K562 (cell line): ENCODE measurements at regions not wholly inside any gene's neighbourhood (a gene's known extent, or its start where the extent isn't known, plus 50 kb on each side); places are given as distances from the start of the nearest gene placed in this dataset.

Experiments
- ATAC-seq: fragments of 200-7000 bp; cut with Tn5 transposase; 3 replicates; pipeline ENCODE4 v1.9.1; 2020; ENCODE audit warnings: moderate library complexity
- BruUV-seq: library from RNA; stranded (reverse); fragments of 400-500 nt; replicated peaks from 2 replicates; lab custom pipeline; 2021; lab: Mats Ljungman, UMichigan
- CTCF ChIA-PET: fragments of 300-600 bp; formaldehyde crosslinking; extraction: SDS; loops from one replicate; lab custom pipeline; 2021; ENCODE audit warnings: low intra/inter-chr PET ratio; lab: Yijun Ruan, JAX
- POLR2A ChIA-PET: fragments of 300-600, 350-650 bp; sonication (Branson Sonifier 250); formaldehyde crosslinking; extraction: SDS; loops from one replicate; lab custom pipeline; 2021; ENCODE audit warnings: antibody characterized with exemption, inconsistent platforms; lab: Yijun Ruan, JAX
- DNase-seq, 4 experiments: peaks; one replicate each; pipeline versions ENCODE4 v3.0.0 to v3.0.0-alpha.2; 2011 to 2018; ENCODE audit warnings: low spot score in 3 of 4, mixed read lengths in 3 of 4; ENCODE audit errors: extremely low read depth in 1 of 4
- FAIRE-seq: peaks from 2 replicates; lab custom pipeline; 2011; peaks lifted over from hg19 to GRCh38; lab: Jason Lieb, UNC
- H2AFZ ChIP-seq: 2 replicates; pipeline ENCODE4 v1.6.0; 2011; ENCODE audit warnings: low read depth, low read length, control low read depth, inconsistent platforms
- H3K27ac ChIP-seq: fragments of 200-600 bp; 3 replicates; pipeline ENCODE4 v1.8.0; 2011; ENCODE audit warnings: low read depth, mild to moderate bottlenecking, control low read depth, inconsistent platforms, low read length, moderate library complexity, mixed read lengths; ENCODE audit errors: extremely low read depth
- H3K27me3 ChIP-seq, 2 experiments: fragments of 300-600 bp in 1 of 2; 2 replicates in 1 of 2; 3 replicates in 1 of 2; pipeline versions ENCODE4 v1.6.0 to v1.8.0; 2011; ENCODE audit warnings: inconsistent platforms in 2 of 2, low read length in 2 of 2, mild to moderate bottlenecking in 1 of 2, mixed read lengths in 1 of 2, moderate library complexity in 1 of 2; ENCODE audit not compliant: control insufficient read depth in 2 of 2, insufficient read depth in 2 of 2
- H3K36me3 ChIP-seq: fragments of 300-600 bp; 3 replicates; pipeline ENCODE4 v1.8.0; 2011; ENCODE audit warnings: mild to moderate bottlenecking, low read length, inconsistent platforms; ENCODE audit not compliant: control insufficient read depth, insufficient read depth
- H3K4me1 ChIP-seq, 2 experiments: fragments of 200-600 bp in 1 of 2; replicated peaks in 1 of 2; 2 replicates in 1 of 2; 3 replicates in 1 of 2; pipeline versions ENCODE4 v1.5.1 to v1.8.0; 2011; ENCODE audit warnings: inconsistent platforms in 2 of 2, low read length in 2 of 2, mild to moderate bottlenecking in 1 of 2, mixed read lengths in 1 of 2, moderate library complexity in 1 of 2; ENCODE audit not compliant: control insufficient read depth in 2 of 2, insufficient read depth in 2 of 2
- H3K4me2 ChIP-seq: 2 replicates; pipeline ENCODE4 v1.6.1; 2011; ENCODE audit warnings: low read length, control low read depth, inconsistent platforms, mixed read lengths; ENCODE audit not compliant: insufficient read depth
- H3K4me3 ChIP-seq: fragments of 200-600 bp; sonication (generic), shearing (Covaris generic); 2 replicates; pipeline ENCODE4 v1.5.1; 2016; ENCODE audit warnings: control low read depth, inconsistent platforms
- H3K79me2 ChIP-seq: fragments of 200-600 bp; 3 replicates; pipeline ENCODE4 v1.8.0; 2011; ENCODE audit warnings: low read length, inconsistent platforms; ENCODE audit not compliant: control insufficient read depth, insufficient read depth
- H3K9ac ChIP-seq, 2 experiments: 2 replicates each; pipeline versions ENCODE4 v1.6.0 to v1.6.1; 2011; ENCODE audit warnings: low read depth in 2 of 2, low read length in 2 of 2, control low read depth in 1 of 2, inconsistent platforms in 1 of 2, mild to moderate bottlenecking in 1 of 2, mixed read lengths in 1 of 2; ENCODE audit not compliant: insufficient read depth in 1 of 2
- H3K9me1 ChIP-seq: one replicate; pipeline ENCODE4 v1.6.0; 2011; ENCODE audit warnings: inconsistent platforms, mild to moderate bottlenecking, low read length, moderate library complexity; ENCODE audit not compliant: control insufficient read depth, insufficient read depth
- H3K9me3 ChIP-seq: replicated peaks from 2 replicates; pipeline ENCODE4 v1.5.1; 2011; ENCODE audit warnings: low read depth, low read length, inconsistent platforms; ENCODE audit not compliant: control insufficient read depth, insufficient read depth
- H4K20me1 ChIP-seq: replicated peaks from 2 replicates; pipeline ENCODE4 v1.6.1; 2011; ENCODE audit warnings: low read length, inconsistent platforms, mixed read lengths; ENCODE audit not compliant: control insufficient read depth, insufficient read depth
- ELF4 ChIP-seq: fragments of 450-650 bp; formaldehyde crosslinking; IDR thresholded peaks from 2 replicates; pipeline ENCODE4 v1.4.0; 2022; ENCODE audit warnings: missing genetic modification characterization
- ETV1 ChIP-seq: fragments of 450-650 bp; conservative IDR thresholded peaks from 2 replicates; pipeline ENCODE4 v1.6.1; 2016; ENCODE audit warnings: missing genetic modification characterization, control low read depth, low read depth, missing compliant biosample characterization
- IRF2 ChIP-seq: sonication (generic); formaldehyde crosslinking; IDR thresholded peaks from 2 replicates; pipeline ENCODE4 v1.8.1; 2022; ENCODE audit warnings: mild to moderate bottlenecking, missing genetic modification reagents
- KLF10 ChIP-seq: fragments of 250-450 bp; sonication (Bioruptor Pico); IDR thresholded peaks from 2 replicates; pipeline ENCODE4 v1.6.1; 2021; ENCODE audit warnings: matching md5 sums
- MLLT1 ChIP-seq, 2 experiments: fragments of 450-650 bp; IDR thresholded peaks; 2 replicates each; pipeline ENCODE4 v1.6.1; 2016
- NELFE ChIP-seq: IDR thresholded peaks from 2 replicates; pipeline ENCODE4 v1.6.1; 2011; ENCODE audit warnings: mild to moderate bottlenecking; ENCODE audit not compliant: insufficient read depth, insufficient read length
- PBX2 ChIP-seq, 2 experiments: IDR thresholded peaks in 1 of 2; conservative IDR thresholded peaks in 1 of 2; 2 replicates each; pipeline ENCODE4 v1.6.1; 2016; ENCODE audit warnings: low read depth in 2 of 2, mild to moderate bottlenecking in 1 of 2, missing compliant biosample characterization in 1 of 2, missing genetic modification characterization in 1 of 2, moderate library complexity in 1 of 2
- SP1 ChIP-seq: sonication (generic); formaldehyde crosslinking; IDR thresholded peaks from 2 replicates; pipeline ENCODE4 v1.8.1; 2022; ENCODE audit warnings: mild to moderate bottlenecking, missing genetic modification reagents
- SRSF9 ChIP-seq: fragments of 200-400 bp; formaldehyde crosslinking; IDR thresholded peaks from 2 replicates; pipeline ENCODE4 v1.6.1; 2017; ENCODE audit warnings: low read depth, low read length, borderline replicate concordance
- ZNF507 ChIP-seq: conservative IDR thresholded peaks from 2 replicates; pipeline ENCODE4 v1.6.1; 2017; ENCODE audit warnings: missing genetic modification characterization, missing compliant biosample characterization
- ZNF639 ChIP-seq, 2 experiments: fragments of 200-800 bp in 1 of 2; sonication (Bioruptor generic) in 1 of 2; sonication (generic) in 1 of 2; formaldehyde crosslinking in 1 of 2; IDR thresholded peaks in 1 of 2; conservative IDR thresholded peaks in 1 of 2; 2 replicates each; pipeline versions ENCODE4 v1.5.0 to v1.6.1; 2016 to 2020; ENCODE audit warnings: missing compliant biosample characterization in 1 of 2, missing genetic modification characterization in 1 of 2, missing genetic modification reagents in 1 of 2
- WGBS: fragments of 100-300 bp; shearing (Covaris generic); methylation state at CpG from one replicate; pipeline ENCODE4 v1.1.6; 2016; ENCODE audit warnings: low coverage, mixed read lengths; ENCODE audit not compliant: insufficient coverage; ENCODE audit errors: missing lambda C conversion rate; 5-methylcytosine and 5-hydroxymethylcytosine counted together
- in situ Hi-C: fragments of 300-500 bp; cut with MboI; formaldehyde crosslinking; loops from 4 replicates; pipeline ENCODE4 v1.15.0; 2018; ENCODE audit warnings: inconsistent platforms, mixed read lengths
- intact Hi-C: fragments of 100-400 bp; cut with micrococcal nuclease; formaldehyde crosslinking; loops from 2 replicates; pipeline ENCODE4 v1.14.2; 2022
- TF ChIP-seq, protein P1 (sequence below): fragments of 250-450 bp; sonication (Bioruptor Pico); IDR thresholded peaks from 2 replicates; pipeline ENCODE4 v1.5.0; 2020; ENCODE audit warnings: mild to moderate bottlenecking

DNA sequence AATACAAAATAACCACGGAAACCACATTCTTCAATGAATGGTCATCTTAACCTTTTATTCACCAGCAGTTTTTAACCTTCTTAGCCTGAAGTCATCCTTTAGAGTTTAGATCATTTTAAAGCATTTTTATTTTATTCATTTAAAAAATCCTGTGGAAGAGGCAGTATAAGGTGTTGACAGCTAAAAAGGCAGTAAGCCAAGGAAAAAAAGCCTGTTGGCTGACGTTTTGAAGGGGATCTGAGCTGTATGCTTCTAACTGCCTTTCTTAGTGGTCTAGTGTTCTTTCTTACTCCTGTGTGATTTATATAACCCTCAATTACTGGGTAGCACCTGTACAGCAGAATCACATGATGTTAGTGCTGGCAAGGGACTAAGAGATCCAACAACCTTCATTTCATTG, 438.3 kb upstream of the SEL1L start:
- H2AFZ ChIP-seq = no peak overlapping the region
- H3K9ac ChIP-seq = no peak overlapping the region
- no peaks in the 10 kb centered on the region for H3K27me3 ChIP-seq
- H3K9me3 ChIP-seq = no peaks in the 10 kb centered on the region
- no peaks in the 10 kb centered on the region for H3K36me3 ChIP-seq
- POLR2A ChIA-PET = no interaction called here
- H4K20me1 ChIP-seq = no peaks in the 10 kb centered on the region
- DNase-seq = no peak
- TF ChIP-seq SRSF9 = no peak
- no peak for TF ChIP-seq KLF10 (CRISPR knock-in tag)
- no peak for TF ChIP-seq IRF2
- no peak for TF ChIP-seq SP1
- TF ChIP-seq ZNF639 (CRISPR knock-in tag; conservative IDR thresholded peaks at IDR 0.05 in 1 of 2, IDR thresholded peaks at IDR 0.05 in 1 of 2) = no peak
- no peak for TF ChIP-seq MLLT1 (IDR thresholded peaks at IDR 0.05)
- TF ChIP-seq ELF4 (CRISPR knock-in tag) = no peak
- TF ChIP-seq PBX2 (CRISPR knock-in tag; IDR thresholded peaks at IDR 0.05; ENCODE audit: low read depth) = no peak
- no peak for TF ChIP-seq PBX2 (tag; conservative IDR thresholded peaks at IDR 0.05; ENCODE audit: low read depth)
- no peak for TF ChIP-seq ZNF507 (tag)
- no peak for TF ChIP-seq NELFE
- TF ChIP-seq ETV1 (tag) = no peak
- TF ChIP-seq, protein P1, sequence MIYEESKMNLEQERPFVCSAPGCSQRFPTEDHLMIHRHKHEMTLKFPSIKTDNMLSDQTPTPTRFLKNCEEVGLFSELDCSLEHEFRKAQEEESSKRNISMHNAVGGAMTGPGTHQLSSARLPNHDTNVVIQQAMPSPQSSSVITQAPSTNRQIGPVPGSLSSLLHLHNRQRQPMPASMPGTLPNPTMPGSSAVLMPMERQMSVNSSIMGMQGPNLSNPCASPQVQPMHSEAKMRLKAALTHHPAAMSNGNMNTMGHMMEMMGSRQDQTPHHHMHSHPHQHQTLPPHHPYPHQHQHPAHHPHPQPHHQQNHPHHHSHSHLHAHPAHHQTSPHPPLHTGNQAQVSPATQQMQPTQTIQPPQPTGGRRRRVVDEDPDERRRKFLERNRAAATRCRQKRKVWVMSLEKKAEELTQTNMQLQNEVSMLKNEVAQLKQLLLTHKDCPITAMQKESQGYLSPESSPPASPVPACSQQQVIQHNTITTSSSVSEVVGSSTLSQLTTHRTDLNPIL (CRISPR knock-in tag) = no peak
- TF ChIP-seq, all 486 proteins: peak for 0
- WGBS = 0% methylated on average over 2 of the region's 2 CpGs
- FAIRE-seq (no peak), ATAC-seq (no peak)
- H3K4me3 ChIP-seq = no peak overlapping the region
- no TSS peak for BruUV-seq
- intact Hi-C loops (no loop called here), in situ Hi-C loops (no loop called here)
- no peaks in the 10 kb centered on the region for H3K79me2 ChIP-seq
- no peaks in the 10 kb centered on the region for H3K9me1 ChIP-seq
- no peaks in the 10 kb centered on the region for H3K4me1 ChIP-seq
- no peak overlapping the region for H3K4me2 ChIP-seq
- CTCF ChIA-PET = no interaction called here
- H3K27ac ChIP-seq = no peak overlapping the region
